A673 (cell line): ENCODE measurements at regions not wholly inside any gene's neighbourhood (a gene's known extent, or its start where the extent isn't known, plus 50 kb on each side); places are given as distances from the start of the nearest gene placed in this dataset.

ENCODE experiments used
- EZH2 ChIP-seq: fragments of 200-600 bp; sonication (generic); IDR thresholded peaks from 2 replicates; pipeline ENCODE4 v1.6.1; 2017; ENCODE audit warnings: borderline replicate concordance, low read depth, mild to moderate bottlenecking, mixed read lengths, antibody characterized with exemption, low read length; ENCODE audit not compliant: poor library complexity, severe bottlenecking
- TF ChIP-seq, protein P1 (sequence below): fragments of 300-800, 200-600 bp; sonication (generic); conservative IDR thresholded peaks from 2 replicates; pipeline ENCODE4 v1.5.1; 2017; ENCODE audit warnings: low read depth, mild to moderate bottlenecking, antibody characterized with exemption, low read length, moderate library complexity, mixed read lengths

DNA sequence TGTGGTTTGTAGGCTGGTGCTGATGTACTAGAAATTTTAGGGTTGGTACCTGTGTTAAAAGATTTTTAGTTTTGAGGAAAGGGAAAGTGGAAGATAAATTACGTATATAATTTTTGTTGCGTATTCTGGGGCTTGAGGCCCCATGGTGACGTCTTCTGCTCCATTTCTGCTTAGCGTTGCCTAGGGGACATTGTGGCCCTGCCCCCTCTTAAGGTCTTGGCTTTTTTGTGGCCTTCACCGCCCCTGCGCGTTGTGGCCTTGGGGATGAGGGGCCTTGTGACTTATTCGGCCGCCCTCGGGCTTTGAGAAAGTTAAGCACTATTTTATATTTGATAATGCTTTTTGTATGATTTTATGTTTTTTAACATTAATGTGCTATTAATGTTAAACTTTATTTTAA lies 182.0 kb downstream of the KLF13 start:
- TF ChIP-seq, protein P1, sequence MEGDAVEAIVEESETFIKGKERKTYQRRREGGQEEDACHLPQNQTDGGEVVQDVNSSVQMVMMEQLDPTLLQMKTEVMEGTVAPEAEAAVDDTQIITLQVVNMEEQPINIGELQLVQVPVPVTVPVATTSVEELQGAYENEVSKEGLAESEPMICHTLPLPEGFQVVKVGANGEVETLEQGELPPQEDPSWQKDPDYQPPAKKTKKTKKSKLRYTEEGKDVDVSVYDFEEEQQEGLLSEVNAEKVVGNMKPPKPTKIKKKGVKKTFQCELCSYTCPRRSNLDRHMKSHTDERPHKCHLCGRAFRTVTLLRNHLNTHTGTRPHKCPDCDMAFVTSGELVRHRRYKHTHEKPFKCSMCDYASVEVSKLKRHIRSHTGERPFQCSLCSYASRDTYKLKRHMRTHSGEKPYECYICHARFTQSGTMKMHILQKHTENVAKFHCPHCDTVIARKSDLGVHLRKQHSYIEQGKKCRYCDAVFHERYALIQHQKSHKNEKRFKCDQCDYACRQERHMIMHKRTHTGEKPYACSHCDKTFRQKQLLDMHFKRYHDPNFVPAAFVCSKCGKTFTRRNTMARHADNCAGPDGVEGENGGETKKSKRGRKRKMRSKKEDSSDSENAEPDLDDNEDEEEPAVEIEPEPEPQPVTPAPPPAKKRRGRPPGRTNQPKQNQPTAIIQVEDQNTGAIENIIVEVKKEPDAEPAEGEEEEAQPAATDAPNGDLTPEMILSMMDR = no peak
- no peak for TF ChIP-seq EZH2
